ENCODE measurements at regions not wholly inside any gene's neighbourhood (a gene's known extent, or its start where the extent isn't known, plus 50 kb on each side); places are given as distances from the start of the nearest gene placed in this dataset.

DNA sequence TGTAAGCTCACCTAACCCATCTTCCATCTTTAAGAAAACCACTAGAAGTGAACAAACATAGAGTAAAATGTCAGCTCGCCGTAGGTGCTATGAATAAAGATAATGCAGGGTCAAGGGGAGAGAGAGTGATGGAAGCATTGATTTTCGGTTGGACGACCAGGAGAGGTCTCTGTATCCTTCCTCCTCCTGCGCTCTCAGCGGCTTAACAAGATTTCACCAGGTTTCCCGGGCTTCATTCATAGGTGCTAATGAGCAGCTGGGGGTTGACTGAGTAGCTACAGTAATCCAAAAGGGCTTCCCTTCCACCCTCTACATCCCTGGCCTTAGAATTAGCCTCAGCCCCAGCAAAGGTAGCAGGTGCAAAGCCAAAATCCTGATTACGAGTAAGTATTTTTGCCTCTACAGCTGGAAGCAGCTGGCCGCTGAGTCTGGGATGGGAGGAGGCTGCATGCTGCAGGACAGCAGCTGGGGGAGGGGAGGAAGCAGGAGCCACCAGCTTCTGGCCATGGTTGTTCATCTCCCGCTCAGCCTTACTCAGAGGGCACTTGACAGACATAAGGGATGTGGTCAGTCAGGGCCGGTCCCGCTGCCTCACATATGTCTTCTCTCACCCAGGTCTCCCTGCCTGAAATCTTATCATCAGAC, 112.0 kb upstream of the IL12B start:
- peak; percentile 7 for DNase-seq (ENCODE audit: low read depth)
- H3K4me3 ChIP-seq (replicated peaks; ENCODE audit: low read depth, low read length), result no peak overlapping the region
- TF ChIP-seq, protein P1, sequence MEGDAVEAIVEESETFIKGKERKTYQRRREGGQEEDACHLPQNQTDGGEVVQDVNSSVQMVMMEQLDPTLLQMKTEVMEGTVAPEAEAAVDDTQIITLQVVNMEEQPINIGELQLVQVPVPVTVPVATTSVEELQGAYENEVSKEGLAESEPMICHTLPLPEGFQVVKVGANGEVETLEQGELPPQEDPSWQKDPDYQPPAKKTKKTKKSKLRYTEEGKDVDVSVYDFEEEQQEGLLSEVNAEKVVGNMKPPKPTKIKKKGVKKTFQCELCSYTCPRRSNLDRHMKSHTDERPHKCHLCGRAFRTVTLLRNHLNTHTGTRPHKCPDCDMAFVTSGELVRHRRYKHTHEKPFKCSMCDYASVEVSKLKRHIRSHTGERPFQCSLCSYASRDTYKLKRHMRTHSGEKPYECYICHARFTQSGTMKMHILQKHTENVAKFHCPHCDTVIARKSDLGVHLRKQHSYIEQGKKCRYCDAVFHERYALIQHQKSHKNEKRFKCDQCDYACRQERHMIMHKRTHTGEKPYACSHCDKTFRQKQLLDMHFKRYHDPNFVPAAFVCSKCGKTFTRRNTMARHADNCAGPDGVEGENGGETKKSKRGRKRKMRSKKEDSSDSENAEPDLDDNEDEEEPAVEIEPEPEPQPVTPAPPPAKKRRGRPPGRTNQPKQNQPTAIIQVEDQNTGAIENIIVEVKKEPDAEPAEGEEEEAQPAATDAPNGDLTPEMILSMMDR (IDR thresholded peaks at IDR 0.05; ENCODE audit: low read length, missing control alignments), result no peak

DNA sequence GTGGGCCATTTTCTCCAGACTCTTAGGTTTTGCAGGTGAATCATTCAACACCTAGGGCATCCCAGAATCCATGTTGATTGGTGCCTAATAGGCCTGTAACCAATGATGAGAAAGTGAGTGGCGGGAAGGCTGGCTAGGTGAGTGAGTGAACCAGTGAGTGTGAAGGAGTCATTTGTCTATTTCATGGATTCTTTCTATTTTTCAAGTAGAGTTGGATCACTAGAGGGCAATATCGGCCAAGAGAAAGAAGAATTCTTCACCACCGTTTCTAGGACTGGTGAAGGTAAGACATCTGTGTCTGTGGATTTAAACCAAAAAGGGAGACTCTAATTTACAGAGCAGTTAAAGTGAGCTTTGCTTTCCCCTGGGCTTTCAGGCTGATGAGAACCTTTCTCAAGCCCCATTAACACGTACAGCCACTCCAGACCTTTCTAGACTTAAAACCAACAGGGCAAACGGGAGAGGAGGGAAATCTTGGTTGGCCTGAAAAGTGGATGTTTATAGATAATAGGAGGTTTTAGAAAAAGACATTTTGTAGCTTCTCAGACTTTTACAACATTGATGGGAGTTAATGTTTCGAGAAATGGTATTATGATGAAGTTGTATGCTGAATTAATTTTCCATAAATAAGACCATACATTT, 114.3 kb upstream of the IL12B start:
- H3K4me3 ChIP-seq (replicated peaks; ENCODE audit: low read depth, low read length), result no peak overlapping the region

GRCh38 chr5:159447116-159447515, 116.8 kb upstream of the IL12B start:
- DNase-seq (ENCODE audit: low read depth), result no peak
- TF ChIP-seq, protein P1 (IDR thresholded peaks at IDR 0.05; ENCODE audit: low read length, missing control alignments), result no peak
- no peak overlapping the region for H3K4me3 ChIP-seq (replicated peaks; ENCODE audit: low read depth, low read length)

More for the DNA sequence above, 114.3 kb upstream of the IL12B start:
- TF ChIP-seq, protein P1 (IDR thresholded peaks at IDR 0.05; ENCODE audit: low read length, missing control alignments), result peak; percentile 56
- peak; percentile 81 for DNase-seq (ENCODE audit: low read depth)

DNA sequence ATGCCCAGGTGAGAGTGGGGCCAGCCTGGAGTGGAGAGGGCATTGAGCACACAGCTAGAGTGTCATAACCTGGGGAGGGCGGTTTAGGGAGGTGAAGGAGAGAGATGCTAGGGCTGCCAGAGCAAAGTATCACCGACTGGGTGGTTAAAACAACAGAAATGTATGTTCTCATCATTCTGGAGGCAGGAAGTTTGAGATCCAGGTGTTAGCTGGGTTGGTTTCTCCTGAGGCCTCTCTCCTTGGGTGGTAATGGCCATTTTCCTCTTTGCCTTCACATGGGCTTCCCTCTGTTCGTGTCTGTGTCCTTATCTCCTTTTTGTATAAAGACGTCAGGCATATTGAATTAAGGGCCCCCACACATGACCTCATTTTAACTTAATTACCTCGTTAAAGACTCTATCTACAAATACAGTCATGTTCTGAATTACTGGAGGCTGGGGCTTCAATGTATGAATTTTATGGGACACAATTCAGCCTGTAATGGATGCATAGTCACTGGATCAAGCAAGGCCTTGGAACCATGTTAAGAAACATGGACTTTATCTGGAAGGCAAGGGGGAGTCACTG, 118.6 kb upstream of the IL12B start:
- DNase-seq (ENCODE audit: low read depth), result no peak
- TF ChIP-seq, protein P1 (IDR thresholded peaks at IDR 0.05; ENCODE audit: low read length, missing control alignments), result no peak
- H3K4me3 ChIP-seq (replicated peaks; ENCODE audit: low read depth, low read length), result no peak overlapping the region

- peak; percentile 8 for DNase-seq (ENCODE audit: low read depth)
- H3K4me3 ChIP-seq (replicated peaks; ENCODE audit: low read depth, low read length), result no peak overlapping the region
These were observed 119.6 kb upstream of the IL12B start for GRCh38 chr5:159449925-159450324.

GRCh38 chr5:159450417-159450816, 120.1 kb upstream of the IL12B start:
- no peak overlapping the region for H3K4me3 ChIP-seq (replicated peaks; ENCODE audit: low read depth, low read length)
- TF ChIP-seq, protein P1 (IDR thresholded peaks at IDR 0.05; ENCODE audit: low read length, missing control alignments), result no peak
- no peak for DNase-seq (ENCODE audit: low read depth)

More at GRCh38 chr5:159449925-159450324, 119.6 kb upstream of the IL12B start:
- TF ChIP-seq, protein P1 (IDR thresholded peaks at IDR 0.05; ENCODE audit: low read length, missing control alignments), result no peak
